ENCODE measurements at regions not wholly inside any gene's neighbourhood (a gene's known extent, or its start where the extent isn't known, plus 50 kb on each side); places are given as distances from the start of the nearest gene placed in this dataset.
A peak's percentile ranks its signal among the peaks of the same experiment; 100 is the strongest.

DNA sequence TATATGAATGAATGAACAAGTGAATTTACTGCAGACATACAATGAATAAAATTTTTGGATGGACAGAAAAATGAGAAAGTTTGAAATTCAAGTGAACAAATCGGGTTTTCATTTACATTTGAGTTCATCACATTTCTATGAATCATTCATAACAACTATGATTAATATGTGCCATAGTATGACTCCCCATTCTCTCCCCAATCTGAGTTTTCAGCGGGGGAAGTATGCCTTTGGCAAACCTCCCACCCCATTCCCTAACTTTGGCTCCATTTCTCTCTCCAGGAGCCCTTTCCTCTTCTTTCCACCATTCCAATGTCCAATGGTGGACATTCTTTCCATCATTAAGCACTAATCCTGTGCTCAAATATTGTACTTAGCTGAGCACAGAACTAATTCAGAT, 96.8 kb upstream of the LSM8 start:
- DNase-seq (ENCODE audit: low spot score) = no peak
- H3K9me3 Mint-ChIP-seq (ENCODE audit: low read depth) = no peaks in the 10 kb centered on the region
- no peak overlapping the region for H3K4me3 Mint-ChIP-seq (ENCODE audit: unreplicated experiment)
- TF ChIP-seq, protein P1, sequence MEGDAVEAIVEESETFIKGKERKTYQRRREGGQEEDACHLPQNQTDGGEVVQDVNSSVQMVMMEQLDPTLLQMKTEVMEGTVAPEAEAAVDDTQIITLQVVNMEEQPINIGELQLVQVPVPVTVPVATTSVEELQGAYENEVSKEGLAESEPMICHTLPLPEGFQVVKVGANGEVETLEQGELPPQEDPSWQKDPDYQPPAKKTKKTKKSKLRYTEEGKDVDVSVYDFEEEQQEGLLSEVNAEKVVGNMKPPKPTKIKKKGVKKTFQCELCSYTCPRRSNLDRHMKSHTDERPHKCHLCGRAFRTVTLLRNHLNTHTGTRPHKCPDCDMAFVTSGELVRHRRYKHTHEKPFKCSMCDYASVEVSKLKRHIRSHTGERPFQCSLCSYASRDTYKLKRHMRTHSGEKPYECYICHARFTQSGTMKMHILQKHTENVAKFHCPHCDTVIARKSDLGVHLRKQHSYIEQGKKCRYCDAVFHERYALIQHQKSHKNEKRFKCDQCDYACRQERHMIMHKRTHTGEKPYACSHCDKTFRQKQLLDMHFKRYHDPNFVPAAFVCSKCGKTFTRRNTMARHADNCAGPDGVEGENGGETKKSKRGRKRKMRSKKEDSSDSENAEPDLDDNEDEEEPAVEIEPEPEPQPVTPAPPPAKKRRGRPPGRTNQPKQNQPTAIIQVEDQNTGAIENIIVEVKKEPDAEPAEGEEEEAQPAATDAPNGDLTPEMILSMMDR (IDR thresholded peaks at IDR 0.05) = no peak
- no peak overlapping the region for H3K27ac Mint-ChIP-seq (ENCODE audit: unreplicated experiment)
- peaks cover 4% of the 10 kb centered on the region for H3K27me3 Mint-ChIP-seq (ENCODE audit: low read depth)
- no peaks in the 10 kb centered on the region for H3K4me1 Mint-ChIP-seq (ENCODE audit: low read depth)
- H3K36me3 Mint-ChIP-seq (ENCODE audit: low read depth) = no peaks in the 10 kb centered on the region

- H3K4me3 Mint-ChIP-seq (ENCODE audit: unreplicated experiment) = no peak overlapping the region
- H3K27ac Mint-ChIP-seq (ENCODE audit: unreplicated experiment) = no peak overlapping the region
- TF ChIP-seq, protein P1 (IDR thresholded peaks at IDR 0.05) = no peak
- peaks cover 13% of the 10 kb centered on the region for H3K27me3 Mint-ChIP-seq (ENCODE audit: low read depth)
- no peak for DNase-seq (ENCODE audit: low spot score)
- no peaks in the 10 kb centered on the region for H3K4me1 Mint-ChIP-seq (ENCODE audit: low read depth)
- no peaks in the 10 kb centered on the region for H3K9me3 Mint-ChIP-seq (ENCODE audit: low read depth)
- H3K36me3 Mint-ChIP-seq (ENCODE audit: low read depth) = no peaks in the 10 kb centered on the region
These were observed 89.9 kb upstream of the LSM8 start for GRCh38 chr7:118094044-118094443.

GRCh38 chr7:118104812-118105441, 79.0 kb upstream of the LSM8 start:
- no peaks in the 10 kb centered on the region for H3K27me3 Mint-ChIP-seq (ENCODE audit: low read depth)
- no peak overlapping the region for H3K4me3 Mint-ChIP-seq (ENCODE audit: unreplicated experiment)
- TF ChIP-seq, protein P1 (IDR thresholded peaks at IDR 0.05) = peak; percentile 91
- no peak for DNase-seq (ENCODE audit: low spot score)
- no peaks in the 10 kb centered on the region for H3K9me3 Mint-ChIP-seq (ENCODE audit: low read depth)
- H3K36me3 Mint-ChIP-seq (ENCODE audit: low read depth) = peaks cover 3% of the 10 kb centered on the region
- no peaks in the 10 kb centered on the region for H3K4me1 Mint-ChIP-seq (ENCODE audit: low read depth)
- H3K27ac Mint-ChIP-seq (ENCODE audit: unreplicated experiment) = no peak overlapping the region

- TF ChIP-seq, protein P1 (IDR thresholded peaks at IDR 0.05) = no peak
- Mint-ChIP-seq H3K27me3 (ENCODE audit: low read depth) (peaks cover 6% of the 10 kb centered on the region), H3K36me3 (ENCODE audit: low read depth) (no peaks in the 10 kb centered on the region), H3K27ac (ENCODE audit: unreplicated experiment) (no peak overlapping the region), H3K4me3 (ENCODE audit: unreplicated experiment) (no peak overlapping the region), H3K9me3 (ENCODE audit: low read depth) (peaks cover 2% of the 10 kb centered on the region), H3K4me1 (ENCODE audit: low read depth) (no peaks in the 10 kb centered on the region)
- no peak for DNase-seq (ENCODE audit: low spot score)
These were observed 74.4 kb upstream of the LSM8 start for GRCh38 chr7:118109607-118110006.

GRCh38 chr7:118110178-118110925, 73.6 kb upstream of the LSM8 start:
- Mint-ChIP-seq H3K9me3 (ENCODE audit: low read depth) (peaks cover 2% of the 10 kb centered on the region), H3K27me3 (ENCODE audit: low read depth) (peaks cover 6% of the 10 kb centered on the region), H3K27ac (ENCODE audit: unreplicated experiment) (no peak overlapping the region), H3K36me3 (ENCODE audit: low read depth) (no peaks in the 10 kb centered on the region), H3K4me1 (ENCODE audit: low read depth) (no peaks in the 10 kb centered on the region), H3K4me3 (ENCODE audit: unreplicated experiment) (no peak overlapping the region)
- DNase-seq (ENCODE audit: low spot score) = no peak
- TF ChIP-seq, protein P1 (IDR thresholded peaks at IDR 0.05) = no peak

Data from chondrocyte (in vitro differentiated cells).